Superior temporal gyrus (tissue), 1 donor: ENCODE measurements at regions not wholly inside any gene's neighbourhood (a gene's known extent, or its start where the extent isn't known, plus 50 kb on each side); places are given as distances from the start of the nearest gene placed in this dataset.

Experiments used
- DNase-seq: peaks from one replicate; pipeline ENCODE4 v3.0.0-alpha.2; 2016; ENCODE audit errors: extremely low spot score

- no peak for DNase-seq
These were observed 127.3 kb upstream of the SLC34A2 start for GRCh38 chr4:25528391-25528790.

- DNase-seq, result no peak
These were observed 124.4 kb upstream of the SLC34A2 start for GRCh38 chr4:25531272-25531671.

- no peak for DNase-seq
These were observed 123.1 kb upstream of the SLC34A2 start for GRCh38 chr4:25532591-25532990.

GRCh38 chr4:25533256-25533655 is 122.4 kb upstream of the SLC34A2 start:
- DNase-seq, result no peak

GRCh38 chr4:25535278-25535677 is 120.4 kb upstream of the SLC34A2 start:
- peak; percentile 25 for DNase-seq

- DNase-seq, result no peak
These were observed 119.8 kb upstream of the SLC34A2 start for GRCh38 chr4:25535701-25536473.

- no peak for DNase-seq
These were observed 118.9 kb upstream of the SLC34A2 start for GRCh38 chr4:25536564-25537320.

- no peak for DNase-seq
These were observed 117.2 kb upstream of the SLC34A2 start for GRCh38 chr4:25538430-25538829.

- DNase-seq, result no peak
These were observed 116.4 kb upstream of the SLC34A2 start for GRCh38 chr4:25539241-25539640.

- DNase-seq, result no peak
These were observed 114.9 kb upstream of the SLC34A2 start for GRCh38 chr4:25540734-25541133.

GRCh38 chr4:25547343-25547742 is 108.3 kb upstream of the SLC34A2 start:
- DNase-seq, result no peak

- no peak for DNase-seq
These were observed 106.2 kb upstream of the SLC34A2 start for GRCh38 chr4:25549413-25549812.

- DNase-seq, result no peak
These were observed 105.1 kb upstream of the SLC34A2 start for GRCh38 chr4:25550376-25551030.

- no peak for DNase-seq
These were observed 104.0 kb upstream of the SLC34A2 start for GRCh38 chr4:25551605-25552004.

GRCh38 chr4:25552580-25553271 is 102.9 kb upstream of the SLC34A2 start:
- DNase-seq, result no peak

GRCh38 chr4:25559508-25559907 is 96.1 kb upstream of the SLC34A2 start:
- no peak for DNase-seq

GRCh38 chr4:25560605-25561004 is 95.0 kb upstream of the SLC34A2 start:
- no peak for DNase-seq

- no peak for DNase-seq
These were observed 92.5 kb upstream of the SLC34A2 start for GRCh38 chr4:25563071-25563564.

GRCh38 chr4:25564836-25565235 is 90.8 kb upstream of the SLC34A2 start:
- DNase-seq, result no peak

- no peak for DNase-seq
These were observed 88.4 kb upstream of the SLC34A2 start for GRCh38 chr4:25567253-25567652.

GRCh38 chr4:25569716-25570115 is 85.9 kb upstream of the SLC34A2 start:
- DNase-seq, result no peak

- DNase-seq, result no peak
These were observed 80.0 kb upstream of the SLC34A2 start for GRCh38 chr4:25575611-25576010.
